NCI-H82 (cell line): ENCODE measurements at regions not wholly inside any gene's neighbourhood (a gene's known extent, or its start where the extent isn't known, plus 50 kb on each side); places are given as distances from the start of the nearest gene placed in this dataset.
A peak's percentile ranks its signal among the peaks of the same experiment; 100 is the strongest.

Experiments
- DNase-seq: peaks from one replicate; lab custom pipeline; 2025; lab: John Stamatoyannopoulos, UW

DNA sequence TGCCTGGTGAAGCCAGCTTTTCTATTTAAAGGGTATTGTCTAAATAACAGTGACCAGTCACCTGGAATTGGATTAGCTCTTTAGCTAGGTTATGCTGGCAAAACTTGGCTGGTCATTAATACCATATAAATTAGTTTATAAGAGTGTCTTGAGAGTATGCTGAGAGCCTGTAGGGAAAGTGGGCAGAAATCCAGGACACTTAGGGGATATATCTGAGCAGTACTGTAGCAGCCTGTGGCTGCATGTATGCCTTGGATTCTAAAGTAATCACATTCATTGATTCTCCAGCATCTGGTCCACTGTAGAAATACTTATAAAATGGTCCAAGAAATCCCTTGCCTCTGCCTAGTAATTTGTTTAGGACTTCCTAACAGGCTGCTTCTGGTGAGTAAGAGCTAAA lies 288.9 kb upstream of the DMAC1 start:
- DNase-seq, result no peak

DNA sequence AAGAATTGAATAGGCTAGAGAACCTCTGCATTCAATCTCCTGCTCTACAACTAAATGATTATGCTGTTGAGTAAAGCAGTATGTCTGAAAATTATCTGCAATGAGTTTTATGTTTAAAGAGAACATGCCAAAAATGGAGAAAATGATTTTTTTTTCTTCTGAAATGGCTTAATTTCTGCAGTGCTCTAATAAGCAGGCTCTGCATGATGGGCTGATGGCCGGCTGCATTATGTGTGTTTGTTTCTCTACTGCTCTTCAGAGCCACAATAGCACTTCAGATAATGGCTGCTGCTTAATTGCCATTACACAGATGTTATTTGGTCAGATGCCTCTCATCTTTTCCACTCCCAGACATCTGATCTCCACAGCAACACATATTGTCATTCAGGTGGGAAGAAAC lies 286.4 kb upstream of the DMAC1 start:
- DNase-seq, result no peak

DNA sequence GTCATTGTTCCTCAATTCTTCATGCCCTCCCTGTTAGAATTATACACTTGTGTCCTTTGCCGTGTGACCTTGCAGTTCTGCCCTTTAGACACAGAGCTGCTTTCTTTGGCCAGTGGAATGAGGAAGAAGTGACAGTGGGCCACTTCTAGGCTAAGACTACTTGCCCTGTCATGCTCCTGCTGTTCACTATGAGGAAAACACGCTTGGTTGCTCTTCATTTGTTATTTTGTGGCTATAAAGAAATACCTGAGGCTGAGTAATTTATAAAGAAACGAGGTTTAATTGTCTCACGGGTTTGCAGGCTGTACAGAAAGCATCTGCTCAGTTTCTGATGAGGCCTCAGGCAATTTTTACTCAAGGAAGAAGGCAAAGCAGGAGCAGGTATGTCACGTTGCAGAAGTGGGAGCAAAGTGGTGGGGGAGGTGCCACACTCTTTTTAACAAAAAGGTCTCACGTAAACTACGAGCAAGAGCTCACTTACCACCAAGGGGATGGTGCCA lies 279.1 kb upstream of the DMAC1 start:
- DNase-seq, result no peak

DNA sequence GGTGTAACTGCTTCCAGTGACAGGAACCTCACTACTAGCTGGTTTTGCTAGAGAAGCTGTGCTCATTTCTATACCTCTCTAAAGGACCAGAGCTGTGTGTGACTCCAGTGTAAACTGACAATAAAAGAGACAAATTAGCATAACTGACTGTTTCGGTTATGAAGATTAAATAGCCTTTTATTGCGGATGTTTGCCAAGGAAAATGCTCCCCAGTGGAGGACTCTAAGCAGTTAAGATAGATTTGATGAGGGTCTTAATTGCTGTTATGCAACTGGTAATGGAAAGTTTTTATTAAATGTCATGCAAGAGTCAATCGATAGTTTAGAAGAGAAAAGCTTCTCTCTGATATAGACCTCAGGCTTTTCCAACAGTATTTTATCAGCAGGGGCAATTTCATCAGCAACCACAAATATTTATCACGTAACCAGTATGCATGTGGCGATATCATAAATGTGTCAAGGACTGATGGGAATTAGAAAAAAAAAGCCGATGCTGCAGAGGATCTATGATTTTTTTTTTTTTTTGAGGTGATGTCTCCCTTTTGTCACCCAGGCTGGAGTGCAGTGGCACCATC lies 275.2 kb upstream of the DMAC1 start:
- DNase-seq, result no peak

DNA sequence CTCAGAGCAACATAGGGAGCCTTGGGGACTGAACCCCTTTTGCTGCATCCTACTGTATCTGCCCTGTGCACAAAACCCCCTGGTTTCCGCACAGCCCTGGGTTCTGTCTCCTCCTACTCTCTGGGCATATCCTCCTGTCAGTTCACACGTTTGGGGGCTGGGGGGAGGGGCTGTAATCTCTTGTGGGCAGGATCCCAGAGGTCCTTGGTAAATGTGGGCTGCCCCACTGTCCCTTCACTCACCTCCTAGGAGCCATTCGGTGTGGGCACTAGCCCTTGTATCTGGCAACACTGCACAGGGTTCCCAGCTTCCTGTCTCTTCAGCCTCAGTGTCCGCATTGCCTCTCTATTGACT lies 271.8 kb upstream of the DMAC1 start:
- no peak for DNase-seq

DNA sequence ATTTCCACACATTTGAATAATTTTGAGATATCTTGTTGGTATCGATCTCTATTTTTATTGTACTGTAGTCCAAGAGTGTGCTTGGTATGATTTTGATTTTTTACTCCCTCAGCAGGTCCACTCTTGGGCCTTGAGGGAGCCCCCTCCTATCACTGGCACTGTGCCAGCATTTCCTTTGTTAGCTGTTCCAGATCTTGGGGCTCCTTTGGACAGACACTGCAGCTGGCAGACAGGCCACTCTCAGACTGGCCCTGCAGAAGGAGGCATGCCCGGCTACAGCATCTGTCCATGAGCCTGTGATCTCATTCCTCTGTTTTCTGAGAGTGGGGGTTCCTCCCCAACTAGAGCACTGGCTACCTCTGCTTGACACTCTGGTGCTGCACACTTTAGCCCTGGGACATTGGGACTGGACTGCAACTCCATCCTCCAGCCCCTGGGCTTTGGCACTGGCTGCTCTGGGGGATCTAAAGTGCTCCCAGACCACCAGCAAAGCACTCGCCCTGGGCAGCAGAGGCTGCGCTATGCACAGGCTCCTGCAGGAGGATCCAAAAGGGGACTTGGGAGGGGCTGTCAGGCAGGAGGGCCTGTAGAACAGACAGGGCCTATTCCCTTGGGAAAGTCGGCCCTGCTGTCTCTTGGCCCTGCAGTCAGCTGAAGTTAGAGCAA lies 271.3 kb upstream of the DMAC1 start:
- peak; percentile 86 for DNase-seq

DNA sequence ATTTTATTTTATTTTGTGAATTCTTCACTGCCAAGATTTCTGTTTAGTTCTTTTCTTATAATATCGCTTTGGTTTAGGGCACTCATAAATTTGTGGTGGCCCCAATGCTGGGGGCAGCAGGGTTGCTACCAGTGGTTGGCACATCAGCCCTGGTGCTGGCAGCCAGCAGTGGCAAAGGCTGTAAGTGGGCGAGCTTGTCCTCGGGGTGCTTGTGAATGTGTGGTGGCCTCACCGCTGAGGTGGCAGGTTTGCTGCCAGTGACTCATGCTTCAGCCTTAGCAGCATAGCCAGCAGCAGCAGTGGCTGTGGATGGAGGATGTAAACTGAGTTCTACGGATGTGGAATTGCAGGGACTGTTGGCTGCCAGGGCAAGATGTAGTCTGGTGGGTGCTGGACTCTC lies 262.9 kb upstream of the DMAC1 start:
- DNase-seq, result no peak

DNA sequence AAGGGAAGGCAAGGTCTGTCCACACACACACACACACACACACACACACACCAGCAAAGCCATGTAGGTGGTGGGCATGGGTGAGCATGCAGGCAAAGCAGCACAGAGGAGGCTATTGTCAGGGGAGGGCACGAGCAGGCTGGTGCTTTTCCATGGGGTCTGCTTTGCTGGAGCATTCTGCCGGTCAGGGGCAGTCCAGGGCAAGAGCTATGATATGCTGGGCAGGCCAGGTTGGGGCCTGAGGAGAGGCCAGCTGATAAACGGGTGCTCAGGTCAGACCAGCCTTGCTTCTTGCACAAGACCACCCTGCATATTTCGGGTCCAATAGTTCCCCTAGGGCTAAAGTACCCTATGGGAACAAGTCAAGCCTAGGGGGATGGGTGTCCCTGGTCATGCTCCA lies 253.9 kb upstream of the DMAC1 start:
- DNase-seq, result no peak

DNA sequence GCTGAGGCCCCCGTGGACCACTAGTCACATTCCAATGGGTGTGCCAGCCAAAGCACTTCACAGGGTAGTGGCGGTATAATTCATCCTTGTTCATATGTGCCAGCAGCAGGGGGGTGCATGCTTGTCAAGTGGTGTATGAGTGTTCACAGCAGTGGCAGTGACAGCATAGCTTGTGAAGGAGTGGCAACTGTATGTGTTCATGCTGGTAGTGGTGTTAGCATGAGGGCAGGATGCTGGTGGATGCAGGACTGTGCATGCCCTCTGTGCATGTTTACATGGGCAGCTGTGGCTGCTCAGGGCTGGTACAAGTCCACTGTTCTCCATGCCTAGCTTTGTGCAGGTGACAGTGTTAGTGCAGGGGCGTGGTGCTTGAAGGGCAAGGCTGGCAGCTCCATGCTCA lies 253.4 kb upstream of the DMAC1 start:
- DNase-seq, result no peak

DNA sequence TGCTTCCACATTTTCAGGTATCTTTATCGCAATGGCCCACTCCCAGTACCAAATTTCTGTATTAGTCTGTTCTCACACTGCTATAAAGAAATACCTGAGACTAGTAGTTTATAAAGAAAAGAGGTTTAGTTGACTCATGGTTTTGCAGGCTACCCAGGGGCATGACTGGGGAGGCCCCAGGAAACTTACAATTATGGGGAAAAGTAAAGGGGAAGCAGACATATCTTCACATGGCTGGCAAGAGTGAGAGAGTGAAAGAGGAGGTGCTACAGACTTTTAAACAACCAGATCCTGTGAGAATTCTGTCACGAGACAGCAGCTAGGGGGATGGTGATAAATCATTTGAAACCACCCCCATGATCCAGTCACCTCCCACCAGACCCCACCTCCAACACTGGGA lies 238.2 kb upstream of the DMAC1 start:
- DNase-seq, result no peak

DNA sequence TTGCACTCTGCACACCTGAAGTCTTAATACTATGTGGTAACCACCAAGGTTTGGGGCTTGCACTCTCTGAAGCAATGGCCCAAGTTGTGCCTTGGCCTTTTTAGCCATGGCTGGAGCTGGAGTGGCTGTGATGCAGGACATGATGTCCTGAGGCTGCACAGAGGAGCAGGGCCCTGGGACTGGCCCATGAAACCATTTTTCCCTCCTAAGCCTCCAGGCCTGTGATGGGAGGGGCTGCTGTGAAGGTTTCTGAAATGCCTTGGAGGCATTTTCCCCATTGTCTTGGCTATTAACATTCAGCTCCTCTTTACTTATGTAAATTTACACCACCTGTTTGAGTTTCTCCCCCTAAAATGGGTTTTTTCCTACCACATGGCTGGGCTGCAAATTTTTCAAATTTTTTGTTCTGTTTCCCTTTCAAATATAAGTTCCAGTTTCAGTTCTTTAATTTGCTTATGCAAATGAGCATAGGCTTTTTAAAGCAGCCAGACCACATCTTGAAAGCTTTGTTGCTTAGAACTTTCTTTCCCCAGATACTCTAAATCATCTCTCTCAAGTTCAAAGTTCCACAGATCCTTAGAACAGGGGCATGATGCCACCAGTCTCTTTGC lies 237.4 kb upstream of the DMAC1 start:
- DNase-seq, result no peak

DNA sequence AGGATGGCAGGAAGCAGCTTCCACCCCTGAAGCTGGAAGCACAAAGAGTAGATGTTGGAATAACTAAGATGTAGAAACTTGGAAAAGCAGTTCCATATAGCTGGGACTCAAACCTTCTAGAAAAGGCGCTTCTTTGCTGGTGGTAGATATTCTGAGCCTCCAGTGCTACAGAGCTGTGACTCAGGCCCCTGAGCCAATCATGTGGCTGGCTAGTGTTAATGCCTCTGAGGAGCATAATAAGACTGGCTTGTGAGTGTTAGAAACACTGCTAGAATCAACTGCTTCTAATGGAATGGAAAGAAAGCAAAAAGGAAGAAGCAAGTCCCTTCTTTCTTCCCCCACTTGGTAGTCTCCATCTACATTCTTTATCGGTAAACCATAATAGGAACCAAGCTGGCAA lies 234.2 kb upstream of the DMAC1 start:
- no peak for DNase-seq

DNA sequence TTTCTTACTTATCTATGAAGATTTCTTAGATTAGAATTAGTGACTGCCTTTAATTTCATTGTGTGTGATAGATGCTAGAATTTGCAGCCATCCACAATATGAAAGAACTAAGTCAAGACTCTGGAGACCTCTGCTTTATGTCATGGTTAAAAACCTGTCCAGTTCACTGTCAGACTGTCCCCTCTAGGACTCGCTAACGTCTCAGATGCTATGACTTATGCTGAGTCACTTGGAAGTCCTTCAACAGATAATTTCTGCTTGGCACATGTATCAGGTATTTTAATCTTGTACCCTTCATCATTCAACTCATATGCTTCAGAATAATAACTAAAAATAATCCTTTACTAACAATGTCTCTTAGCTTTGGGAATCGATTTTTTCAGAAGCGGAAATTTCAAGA lies 230.5 kb upstream of the DMAC1 start:
- no peak for DNase-seq

DNA sequence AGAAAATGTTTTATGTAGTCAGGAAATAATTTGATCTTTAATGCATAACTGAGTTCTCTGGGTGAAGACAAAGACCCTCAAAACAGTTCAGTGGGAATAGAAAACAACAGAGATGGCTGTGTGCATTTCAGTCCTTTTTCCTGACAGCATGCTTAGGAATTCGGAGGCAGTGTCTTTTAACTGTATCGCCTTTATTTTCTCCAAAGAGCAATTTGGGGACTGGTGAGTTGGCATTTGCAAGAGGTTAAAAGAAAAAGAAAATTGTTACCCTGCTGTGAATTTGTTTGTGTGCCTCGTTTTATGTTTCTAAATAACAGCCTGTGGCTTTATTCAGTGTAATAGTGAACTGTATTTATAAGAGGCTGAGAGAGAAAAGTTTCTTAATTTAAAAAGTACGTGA lies 227.8 kb upstream of the DMAC1 start:
- no peak for DNase-seq

DNA sequence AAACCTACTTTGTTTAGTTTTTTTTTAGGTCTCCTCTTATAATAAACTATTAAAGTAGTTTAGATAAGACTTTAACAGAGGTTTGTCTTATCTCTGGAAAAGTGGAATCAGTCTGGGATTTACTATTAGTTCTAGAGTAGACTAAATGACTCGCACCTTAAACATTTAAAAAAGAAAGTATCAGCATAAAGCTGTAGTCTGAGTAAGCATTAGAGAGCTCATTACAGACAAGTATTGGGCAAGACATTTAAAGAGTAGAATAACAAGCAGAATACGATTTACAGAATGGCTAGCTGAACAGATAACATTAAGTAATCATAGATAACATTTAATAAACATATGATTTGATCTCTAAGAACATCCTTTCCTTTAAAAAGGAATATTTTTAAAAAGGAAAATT lies 226.0 kb upstream of the DMAC1 start:
- no peak for DNase-seq

DNA sequence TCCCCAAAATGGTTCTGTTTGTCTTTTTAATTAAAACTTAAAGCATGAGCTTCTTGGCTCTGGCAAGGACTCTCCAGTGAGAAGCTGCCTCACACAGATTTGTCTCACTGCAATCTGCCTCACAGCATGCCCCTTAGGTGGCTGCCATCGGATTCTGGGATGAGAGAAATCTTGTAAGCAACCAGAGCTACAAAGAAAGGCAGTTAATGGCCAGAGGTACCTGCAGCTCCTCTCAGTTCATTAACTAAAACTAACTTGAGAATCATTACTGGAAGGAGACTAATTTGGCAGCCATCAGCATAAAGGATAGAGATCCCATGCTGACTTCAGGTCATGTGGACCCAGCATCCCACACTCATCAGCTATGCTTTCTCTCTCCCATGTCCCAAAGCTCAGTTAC lies 220.6 kb upstream of the DMAC1 start:
- DNase-seq, result no peak

DNA sequence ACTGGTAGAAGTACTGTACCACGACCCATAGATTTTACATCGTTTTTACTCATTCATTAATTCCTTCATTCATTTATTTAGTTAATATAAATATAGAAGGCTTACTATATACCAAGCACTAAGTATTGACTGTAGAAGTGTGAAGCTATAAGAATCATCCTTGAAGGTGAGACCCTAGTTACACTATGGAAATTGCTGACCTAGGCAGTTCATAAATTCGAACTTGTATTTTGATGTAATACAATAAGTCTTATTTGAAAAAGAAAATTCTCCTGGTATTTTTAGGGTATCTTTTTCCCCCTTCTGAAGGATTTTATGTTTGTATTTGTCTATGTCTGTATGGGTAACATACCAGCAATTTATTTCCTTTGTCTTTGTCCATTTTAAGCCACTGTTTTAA lies 220.1 kb upstream of the DMAC1 start:
- no peak for DNase-seq

DNA sequence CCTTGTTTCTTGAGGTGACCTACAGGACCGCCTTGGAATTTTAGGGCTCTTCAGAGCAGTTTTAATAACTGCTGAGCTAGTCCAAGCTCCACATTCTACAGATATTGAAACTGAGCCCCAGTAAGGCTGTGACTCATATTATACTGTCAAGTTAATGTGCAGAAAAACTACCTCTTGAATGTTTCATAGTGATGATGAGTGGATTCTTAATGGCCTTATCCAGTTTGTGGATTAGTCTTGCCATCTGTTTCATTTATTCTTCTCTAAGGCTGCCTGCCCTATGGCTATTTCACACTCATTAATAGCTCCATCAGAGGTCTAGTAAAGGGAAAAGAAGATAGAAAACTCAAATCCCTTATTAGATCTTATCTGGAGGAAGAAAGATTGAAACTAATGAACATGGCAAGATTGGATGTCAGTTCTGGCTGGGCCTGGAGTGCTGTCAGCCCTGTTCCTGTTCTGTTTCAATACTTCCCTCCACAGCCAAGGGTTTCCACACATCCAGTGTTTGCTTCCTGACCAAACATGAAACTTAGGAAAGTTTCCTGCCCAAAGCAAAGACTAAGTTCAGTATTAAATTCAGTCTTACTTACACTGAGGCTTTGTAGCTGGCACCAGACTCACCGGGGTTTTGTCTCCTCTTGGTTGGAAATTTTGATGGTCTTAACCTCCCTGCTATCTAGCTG lies 215.6 kb upstream of the DMAC1 start:
- DNase-seq, result peak; percentile 88

DNA sequence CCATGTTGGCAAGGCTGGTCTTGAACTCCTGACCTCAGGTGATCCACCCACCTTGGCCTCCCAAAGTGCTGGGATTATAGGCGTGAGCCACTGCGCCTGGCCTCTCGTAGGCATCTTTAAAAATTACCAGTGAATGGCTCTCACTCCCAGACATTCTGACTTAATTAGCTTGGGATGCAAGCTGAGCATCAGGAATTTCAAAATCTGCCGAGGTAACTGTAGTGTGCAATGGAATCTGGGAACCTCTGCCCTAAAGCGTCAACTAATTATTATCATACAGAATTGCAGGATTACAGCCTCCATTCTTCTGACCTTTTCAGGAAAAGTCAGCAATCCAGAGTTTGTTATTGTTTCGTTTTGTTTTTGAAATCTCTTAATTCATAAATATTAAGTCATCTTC lies 213.4 kb upstream of the DMAC1 start:
- no peak for DNase-seq

DNA sequence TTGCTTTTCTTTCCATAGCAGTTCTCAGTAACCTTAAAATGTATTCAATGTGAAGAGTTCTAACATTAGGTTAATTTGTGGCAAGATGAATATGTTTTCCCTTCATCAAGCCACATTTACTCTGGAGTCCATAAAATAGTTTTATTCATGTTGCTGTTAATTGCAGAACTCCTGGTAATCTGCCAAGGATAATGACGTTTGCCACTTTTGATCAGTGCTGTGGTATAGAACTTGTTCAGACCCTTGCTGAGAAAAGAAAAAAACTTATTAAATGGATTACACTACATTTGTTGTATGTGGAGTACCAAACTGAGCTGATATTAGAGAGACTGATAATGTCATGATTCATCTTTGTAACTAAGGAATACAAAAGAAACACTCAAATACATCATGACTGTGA lies 212.4 kb upstream of the DMAC1 start:
- DNase-seq, result no peak

DNA sequence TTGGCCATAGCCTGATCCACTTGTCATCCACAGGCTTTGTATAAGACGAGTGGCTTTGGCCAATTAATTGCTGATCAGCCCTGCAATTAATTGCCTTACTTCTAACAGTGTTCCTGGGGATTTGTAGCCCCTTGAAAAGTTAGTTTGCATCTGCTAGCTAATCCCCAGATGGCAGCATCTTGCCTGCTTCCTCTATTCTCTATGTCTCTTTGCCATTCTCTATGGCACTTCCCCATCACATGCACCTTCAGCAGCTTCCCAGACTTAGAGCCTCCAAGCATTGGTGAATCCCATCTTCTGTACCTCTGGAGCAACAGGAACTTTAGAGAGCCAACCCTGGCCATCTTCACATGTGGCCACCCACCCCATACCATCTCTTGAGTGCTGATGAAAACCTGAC lies 197.0 kb upstream of the DMAC1 start:
- peak; percentile 93 for DNase-seq

DNA sequence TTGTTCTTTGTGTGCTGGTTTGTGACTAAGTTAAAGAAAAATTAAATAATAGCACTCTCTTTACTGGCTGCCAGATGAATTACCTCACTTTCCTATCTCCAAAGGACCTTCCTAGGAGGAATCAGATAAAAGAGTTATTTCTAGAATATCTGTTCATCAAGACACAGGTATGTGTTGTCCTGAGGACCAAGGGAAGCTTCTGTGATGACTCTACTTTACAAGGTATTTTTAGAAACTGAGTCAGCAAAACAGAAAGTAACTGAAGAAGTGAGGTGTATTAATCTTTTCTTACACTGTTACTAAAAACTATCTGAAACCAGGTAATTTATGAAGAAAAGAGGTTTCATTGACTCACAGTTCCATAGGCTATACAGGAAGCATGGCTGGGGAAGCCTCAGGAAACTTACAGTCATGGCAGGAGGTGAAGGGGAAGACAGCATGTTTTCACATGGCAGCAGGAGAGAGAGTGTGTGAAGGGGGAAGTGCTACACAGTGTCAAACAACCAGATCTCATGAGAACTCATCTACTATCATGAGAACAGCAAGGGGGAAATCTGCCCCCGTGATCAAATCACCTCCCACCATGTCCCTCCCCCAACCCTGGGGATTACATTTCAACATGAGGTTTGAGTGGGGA lies 189.2 kb upstream of the DMAC1 start:
- DNase-seq, result peak; percentile 13

DNA sequence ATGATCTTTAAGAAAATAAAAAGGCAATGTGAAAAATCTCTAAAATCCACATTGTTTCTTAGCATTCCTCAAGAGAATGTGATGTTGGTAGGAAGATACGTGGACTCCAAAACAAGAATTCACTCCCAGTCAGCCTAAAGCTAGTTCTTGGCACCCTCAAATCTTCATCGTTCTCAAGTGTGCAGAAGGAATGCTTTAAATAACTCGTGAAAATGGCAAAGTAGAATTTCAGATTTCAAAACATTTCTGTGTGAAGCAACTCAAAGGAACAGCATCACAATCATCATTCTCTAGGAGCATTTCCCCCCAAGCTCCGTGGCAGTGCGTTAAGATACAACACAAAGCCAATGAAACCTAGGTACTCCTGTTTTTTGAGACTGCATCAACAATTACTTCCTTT lies 185.1 kb upstream of the DMAC1 start:
- DNase-seq, result no peak
